ENCODE measurements at regions not wholly inside any gene's neighbourhood (a gene's known extent, or its start where the extent isn't known, plus 50 kb on each side); places are given as distances from the start of the nearest gene placed in this dataset.

GRCh38 chr2:62586981-62587380, 81.0 kb upstream of the TMEM17 start:
- Histone ChIP-seq H3K36me3 (replicated peaks; ENCODE audit: insufficient read depth, low read depth) (no peaks in the 10 kb centered on the region), H2AFZ (no peak overlapping the region), H3K4me2 (no peak overlapping the region), H3K9me3 (ENCODE audit: low read depth) (no peaks in the 10 kb centered on the region), H3K79me2 (no peaks in the 10 kb centered on the region), H3K4me1 (ENCODE audit: insufficient read depth) (no peaks in the 10 kb centered on the region), H3K4me3 (no peak overlapping the region), H4K20me1 (ENCODE audit: insufficient read depth, poor library complexity, severe bottlenecking) (no peaks in the 10 kb centered on the region), H3K9me2 (replicated peaks; ENCODE audit: insufficient read depth) (no peaks in the 10 kb centered on the region), H3K27me3 (no peaks in the 10 kb centered on the region), H3K27ac (no peak overlapping the region)
- DNase-seq (ENCODE audit: low spot score) = no peak
- WGBS (ENCODE audit: low lambda C conversion rate, missing lambda C conversion rate) = 94% methylated on average over 2 of the region's 2 CpGs
- TF ChIP-seq EZH2 (IDR thresholded peaks at IDR 0.05; ENCODE audit: borderline replicate concordance) (no peak), EZH2phosphoT487 (IDR thresholded peaks at IDR 0.05; ENCODE audit: low read depth, severe bottlenecking, unreplicated experiment) (no peak), CTCF (IDR thresholded peaks at IDR 0.05; ENCODE audit: poor library complexity) (no peak)

GRCh38 chr2:62578803-62579640, 73.0 kb upstream of the TMEM17 start:
- H4K20me1 ChIP-seq (ENCODE audit: insufficient read depth, poor library complexity, severe bottlenecking) = no peaks in the 10 kb centered on the region
- no peak overlapping the region for H3K4me2 ChIP-seq
- H3K27ac ChIP-seq = peak overlapping the region; percentile 68
- H3K9me3 ChIP-seq (ENCODE audit: low read depth) = no peaks in the 10 kb centered on the region
- DNase-seq (ENCODE audit: low spot score) = no peak
- H3K9me2 ChIP-seq (replicated peaks; ENCODE audit: insufficient read depth) = no peaks in the 10 kb centered on the region
- no peaks in the 10 kb centered on the region for H3K36me3 ChIP-seq (replicated peaks; ENCODE audit: insufficient read depth, low read depth)
- 77% methylated on average over 7 of the region's 7 CpGs for WGBS (ENCODE audit: low lambda C conversion rate, missing lambda C conversion rate)
- H3K27me3 ChIP-seq = no peaks in the 10 kb centered on the region
- TF ChIP-seq CTCF (IDR thresholded peaks at IDR 0.05; ENCODE audit: poor library complexity) = no peak
- no peak for TF ChIP-seq EZH2 (IDR thresholded peaks at IDR 0.05; ENCODE audit: borderline replicate concordance)
- TF ChIP-seq EZH2phosphoT487 (IDR thresholded peaks at IDR 0.05; ENCODE audit: low read depth, severe bottlenecking, unreplicated experiment) = no peak
- H3K4me1 ChIP-seq (ENCODE audit: insufficient read depth) = peaks cover 9% of the 10 kb centered on the region
- H3K4me3 ChIP-seq = no peak overlapping the region
- H2AFZ ChIP-seq = no peak overlapping the region
- H3K79me2 ChIP-seq = no peaks in the 10 kb centered on the region

GRCh38 chr2:62577994-62578781, 72.2 kb upstream of the TMEM17 start:
- Histone ChIP-seq H3K79me2 (no peaks in the 10 kb centered on the region), H3K4me3 (no peak overlapping the region), H3K4me1 (ENCODE audit: insufficient read depth) (peaks cover 9% of the 10 kb centered on the region), H3K4me2 (no peak overlapping the region), H3K9me3 (ENCODE audit: low read depth) (no peaks in the 10 kb centered on the region), H3K36me3 (replicated peaks; ENCODE audit: insufficient read depth, low read depth) (no peaks in the 10 kb centered on the region), H3K9me2 (replicated peaks; ENCODE audit: insufficient read depth) (no peaks in the 10 kb centered on the region), H4K20me1 (ENCODE audit: insufficient read depth, poor library complexity, severe bottlenecking) (no peaks in the 10 kb centered on the region), H2AFZ (no peak overlapping the region), H3K27ac (peak overlapping the region; percentile 68), H3K27me3 (no peaks in the 10 kb centered on the region)
- 73% methylated on average over 2 of the region's 2 CpGs for WGBS (ENCODE audit: low lambda C conversion rate, missing lambda C conversion rate)
- TF ChIP-seq CTCF (IDR thresholded peaks at IDR 0.05; ENCODE audit: poor library complexity) (no peak), EZH2 (IDR thresholded peaks at IDR 0.05; ENCODE audit: borderline replicate concordance) (no peak), EZH2phosphoT487 (IDR thresholded peaks at IDR 0.05; ENCODE audit: low read depth, severe bottlenecking, unreplicated experiment) (no peak)
- DNase-seq (ENCODE audit: low spot score) = no peak

Data from hepatocyte (in vitro differentiated cells).